Smooth muscle cell (in vitro differentiated cells): ENCODE measurements at regions not wholly inside any gene's neighbourhood (a gene's known extent, or its start where the extent isn't known, plus 50 kb on each side); places are given as distances from the start of the nearest gene placed in this dataset.

Source experiments
- DNase-seq: peaks from one replicate; lab custom pipeline; 2025; ENCODE audit not compliant: unreplicated experiment; lab: John Stamatoyannopoulos, UW
- H2AFZ ChIP-seq: fragments of 200-600 bp; sonication (generic); 2 replicates; pipeline ENCODE4 v1.6.0; 2016; ENCODE audit warnings: antibody characterized with exemption, low read depth, mild to moderate bottlenecking
- H3F3A ChIP-seq: fragments of 200-600 bp; sonication (generic); 2 replicates; pipeline ENCODE4 v1.6.0; 2017; ENCODE audit warnings: antibody characterized with exemption, low read depth
- H3K27ac ChIP-seq: fragments of 200-600 bp; sonication (generic); 2 replicates; pipeline ENCODE4 v1.5.1; 2016; ENCODE audit warnings: low read depth, mild to moderate bottlenecking
- H3K27me3 ChIP-seq: fragments of 200-600 bp; sonication (generic); 2 replicates; pipeline ENCODE4 v1.6.1; 2016; ENCODE audit warnings: low read depth, mild to moderate bottlenecking
- H3K36me3 ChIP-seq: fragments of 200-600 bp; sonication (generic); 2 replicates; pipeline ENCODE4 v1.5.1; 2016; ENCODE audit warnings: low read depth
- H3K4me1 ChIP-seq: fragments of 200-600 bp; sonication (generic); 2 replicates; pipeline ENCODE4 v1.5.1; 2016; ENCODE audit warnings: low read depth
- H3K4me2 ChIP-seq: fragments of 200-600 bp; sonication (generic); 2 replicates; pipeline ENCODE4 v1.6.0; 2016; ENCODE audit warnings: mild to moderate bottlenecking
- H3K4me3 ChIP-seq: fragments of 200-600 bp; sonication (generic); 2 replicates; pipeline ENCODE4 v1.5.1; 2016; ENCODE audit warnings: mild to moderate bottlenecking
- H3K79me2 ChIP-seq: fragments of 200-600 bp; sonication (generic); 2 replicates; pipeline ENCODE4 v1.6.0; 2016; ENCODE audit warnings: low read depth, mild to moderate bottlenecking
- H3K9ac ChIP-seq: fragments of 200-600 bp; sonication (generic); 2 replicates; pipeline ENCODE4 v1.6.0; 2016; ENCODE audit warnings: low read depth
- H3K9me3 ChIP-seq: fragments of 200-600 bp; sonication (generic); replicated peaks from 2 replicates; pipeline ENCODE4 v1.5.1; 2016; ENCODE audit warnings: low read depth
- H4K20me1 ChIP-seq: fragments of 200-600 bp; sonication (generic); 2 replicates; pipeline ENCODE4 v1.6.0; 2016; ENCODE audit warnings: low read depth
- WGBS: methylation state at CpG from one replicate; pipeline ENCODE4 v1.1.7; 2016; ENCODE audit warnings: low lambda C conversion rate; 5-methylcytosine and 5-hydroxymethylcytosine counted together
- TF ChIP-seq, protein P1 (sequence below): fragments of 200-600 bp; sonication (generic); IDR thresholded peaks from 2 replicates; pipeline ENCODE4 v1.5.1; 2017; ENCODE audit warnings: borderline replicate concordance, mild to moderate bottlenecking, antibody characterized with exemption; ENCODE audit not compliant: insufficient read depth, poor library complexity, severe bottlenecking

DNA sequence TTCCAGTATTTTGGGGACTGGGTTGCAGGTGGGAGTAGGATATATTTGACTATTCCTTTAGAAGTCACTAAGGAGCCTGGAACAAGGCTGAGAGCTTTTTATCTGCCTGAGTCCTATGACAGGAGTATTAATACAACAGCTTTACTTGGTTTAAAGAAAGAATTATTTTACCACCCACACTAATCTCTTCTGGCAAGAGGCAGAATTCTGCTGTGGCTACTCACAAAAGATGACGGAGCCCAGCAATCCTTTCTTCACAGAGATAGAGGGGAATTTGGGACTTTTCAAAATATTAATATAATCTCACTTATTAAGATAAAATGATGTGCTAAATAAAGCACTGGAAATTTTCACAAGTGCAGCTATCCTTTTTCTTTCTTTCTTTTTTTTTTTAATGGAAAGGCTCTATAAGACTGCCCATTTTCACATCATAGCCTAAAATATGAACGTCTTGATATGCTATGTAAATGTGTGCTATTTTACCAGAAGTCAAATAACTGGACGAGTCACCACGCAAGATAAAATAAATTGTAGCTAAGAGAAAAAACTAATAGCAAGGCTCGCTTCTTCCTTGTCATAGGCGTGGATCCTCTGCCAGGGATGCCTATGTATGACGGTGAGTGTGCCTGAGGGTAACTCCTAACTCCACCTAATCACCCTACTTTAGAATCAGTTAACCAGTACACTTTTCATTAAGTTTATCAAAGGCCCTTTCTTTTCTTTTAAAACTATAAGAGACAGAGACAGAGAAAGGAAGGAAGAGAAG is 76.3 kb downstream of the ZNF608 start:
- TF ChIP-seq, protein P1, sequence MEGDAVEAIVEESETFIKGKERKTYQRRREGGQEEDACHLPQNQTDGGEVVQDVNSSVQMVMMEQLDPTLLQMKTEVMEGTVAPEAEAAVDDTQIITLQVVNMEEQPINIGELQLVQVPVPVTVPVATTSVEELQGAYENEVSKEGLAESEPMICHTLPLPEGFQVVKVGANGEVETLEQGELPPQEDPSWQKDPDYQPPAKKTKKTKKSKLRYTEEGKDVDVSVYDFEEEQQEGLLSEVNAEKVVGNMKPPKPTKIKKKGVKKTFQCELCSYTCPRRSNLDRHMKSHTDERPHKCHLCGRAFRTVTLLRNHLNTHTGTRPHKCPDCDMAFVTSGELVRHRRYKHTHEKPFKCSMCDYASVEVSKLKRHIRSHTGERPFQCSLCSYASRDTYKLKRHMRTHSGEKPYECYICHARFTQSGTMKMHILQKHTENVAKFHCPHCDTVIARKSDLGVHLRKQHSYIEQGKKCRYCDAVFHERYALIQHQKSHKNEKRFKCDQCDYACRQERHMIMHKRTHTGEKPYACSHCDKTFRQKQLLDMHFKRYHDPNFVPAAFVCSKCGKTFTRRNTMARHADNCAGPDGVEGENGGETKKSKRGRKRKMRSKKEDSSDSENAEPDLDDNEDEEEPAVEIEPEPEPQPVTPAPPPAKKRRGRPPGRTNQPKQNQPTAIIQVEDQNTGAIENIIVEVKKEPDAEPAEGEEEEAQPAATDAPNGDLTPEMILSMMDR: no peak
- no peak overlapping the region for H2AFZ ChIP-seq
- no peak for DNase-seq
- 31% methylated on average over 7 of the region's 7 CpGs for WGBS
- H3K79me2 ChIP-seq: peaks cover 74% of the 10 kb centered on the region
- H3K4me1 ChIP-seq: peaks cover 50% of the 10 kb centered on the region
- peak overlapping the region; percentile 35 for H3K9ac ChIP-seq
- no peak overlapping the region for H3K4me3 ChIP-seq
- H3K36me3 ChIP-seq: no peaks in the 10 kb centered on the region
- peaks cover 14% of the 10 kb centered on the region for H3F3A ChIP-seq
- no peaks in the 10 kb centered on the region for H3K9me3 ChIP-seq
- H3K27me3 ChIP-seq: no peaks in the 10 kb centered on the region
- H3K27ac ChIP-seq: peak overlapping the region; percentile 86
- peaks cover 75% of the 10 kb centered on the region for H4K20me1 ChIP-seq
- peak overlapping the region; percentile 83 for H3K4me2 ChIP-seq

DNA sequence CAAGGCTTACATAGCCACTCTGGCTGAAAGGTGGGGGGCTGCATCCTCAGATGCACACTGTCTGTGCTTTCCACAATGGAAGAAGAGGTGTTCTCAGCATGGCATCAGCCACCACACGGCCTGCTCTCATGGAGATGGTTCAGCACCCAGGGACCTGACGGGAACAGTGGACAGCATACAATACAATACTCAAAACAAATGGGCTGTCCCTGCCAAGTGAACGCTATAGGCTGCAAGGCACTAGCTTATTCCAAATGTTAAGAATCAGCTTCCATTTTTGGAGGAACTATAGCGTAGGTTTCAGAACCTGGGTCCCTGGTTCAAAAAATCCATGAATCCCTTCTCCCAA is 77.2 kb downstream of the ZNF608 start:
- no peaks in the 10 kb centered on the region for H3K36me3 ChIP-seq
- TF ChIP-seq, protein P1: no peak

DNA sequence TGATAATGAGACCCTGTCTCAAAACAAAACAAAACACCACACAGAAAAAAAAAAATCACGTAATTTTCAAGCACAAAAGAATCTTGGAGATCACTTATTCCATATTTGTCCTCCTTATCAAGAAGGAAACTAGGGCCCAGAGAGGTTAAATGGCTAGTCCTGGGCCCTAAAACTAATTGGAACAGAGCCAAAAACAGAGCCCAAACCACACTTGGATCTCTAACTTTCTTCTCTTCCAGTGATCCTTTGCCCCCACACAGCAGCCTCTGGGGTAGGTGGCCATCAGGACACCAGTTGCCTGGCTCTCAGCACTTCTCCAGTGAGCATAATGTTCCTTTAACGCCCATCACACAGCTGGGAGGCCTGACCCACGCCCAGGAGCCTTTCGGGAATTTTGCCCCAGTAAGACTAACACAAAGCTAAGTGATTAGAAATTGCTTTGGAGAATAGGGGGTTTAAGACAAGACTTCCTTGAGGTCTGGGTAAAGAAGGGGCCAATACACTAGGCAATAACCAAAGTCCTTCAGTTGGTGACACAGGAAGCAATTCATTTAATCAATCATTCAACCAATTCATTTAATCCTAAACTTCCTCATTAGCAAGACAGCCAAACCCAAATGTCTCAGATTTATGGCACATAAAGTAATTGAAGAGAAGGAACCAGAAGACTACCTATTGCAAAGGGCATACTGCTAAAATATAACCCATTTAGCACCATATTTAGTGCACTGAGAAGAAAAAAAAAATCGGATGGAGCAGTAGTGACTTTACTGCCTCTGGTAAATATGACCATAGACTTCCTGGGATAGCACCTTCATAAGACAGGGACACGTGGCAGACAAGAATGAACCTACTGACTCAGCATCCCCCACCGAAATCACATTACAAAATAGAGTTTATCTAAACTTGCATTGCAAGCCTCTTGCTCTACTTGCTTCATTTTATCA is 77.8 kb downstream of the ZNF608 start:
- TF ChIP-seq, protein P1: no peak
- Histone ChIP-seq H3K4me3 (no peak overlapping the region), H3F3A (peaks cover 14% of the 10 kb centered on the region), H3K9me3 (no peaks in the 10 kb centered on the region), H3K9ac (no peak overlapping the region), H3K36me3 (no peaks in the 10 kb centered on the region), H3K4me2 (peak overlapping the region; percentile 83), H3K4me1 (peaks cover 63% of the 10 kb centered on the region), H2AFZ (no peak overlapping the region), H3K27ac (no peak overlapping the region), H3K79me2 (peaks cover 69% of the 10 kb centered on the region), H4K20me1 (peaks cover 74% of the 10 kb centered on the region), H3K27me3 (no peaks in the 10 kb centered on the region)
- DNase-seq: no peak
- 72% methylated on average over 7 of the region's 7 CpGs for WGBS

More for the DNA sequence above, 77.2 kb downstream of the ZNF608 start:
- Histone ChIP-seq H3F3A (peaks cover 14% of the 10 kb centered on the region), H3K4me2 (peak overlapping the region; percentile 83), H3K27ac (peak overlapping the region; percentile 86), H3K9me3 (no peaks in the 10 kb centered on the region), H3K4me1 (peaks cover 57% of the 10 kb centered on the region), H3K9ac (no peak overlapping the region), H3K4me3 (no peak overlapping the region), H4K20me1 (peaks cover 80% of the 10 kb centered on the region), H3K79me2 (peaks cover 70% of the 10 kb centered on the region), H3K27me3 (no peaks in the 10 kb centered on the region), H2AFZ (no peak overlapping the region)
- WGBS: 85% methylated on average over 4 of the region's 4 CpGs
- DNase-seq: no peak
